T1000 (cell line): ENCODE measurements at regions not wholly inside any gene's neighbourhood (a gene's known extent, or its start where the extent isn't known, plus 50 kb on each side); places are given as distances from the start of the nearest gene placed in this dataset.
"Not testable (repeated sequence)": the region's sequence is repeated elsewhere in the genome, so short reads cannot be mapped to it uniquely, and the experiment has no call there.

Source experiments
- DNase-seq: peaks from one replicate; lab custom pipeline; 2025; ENCODE audit warnings: mixed read lengths; lab: John Stamatoyannopoulos, UW

GRCh38 chr2:12543076-12543977 lies 173.4 kb upstream of the TRIB2 start:
- no peak for DNase-seq

- DNase-seq, result no peak
Measured at GRCh38 chr2:12543978-12544558, 172.7 kb upstream of the TRIB2 start.

DNA sequence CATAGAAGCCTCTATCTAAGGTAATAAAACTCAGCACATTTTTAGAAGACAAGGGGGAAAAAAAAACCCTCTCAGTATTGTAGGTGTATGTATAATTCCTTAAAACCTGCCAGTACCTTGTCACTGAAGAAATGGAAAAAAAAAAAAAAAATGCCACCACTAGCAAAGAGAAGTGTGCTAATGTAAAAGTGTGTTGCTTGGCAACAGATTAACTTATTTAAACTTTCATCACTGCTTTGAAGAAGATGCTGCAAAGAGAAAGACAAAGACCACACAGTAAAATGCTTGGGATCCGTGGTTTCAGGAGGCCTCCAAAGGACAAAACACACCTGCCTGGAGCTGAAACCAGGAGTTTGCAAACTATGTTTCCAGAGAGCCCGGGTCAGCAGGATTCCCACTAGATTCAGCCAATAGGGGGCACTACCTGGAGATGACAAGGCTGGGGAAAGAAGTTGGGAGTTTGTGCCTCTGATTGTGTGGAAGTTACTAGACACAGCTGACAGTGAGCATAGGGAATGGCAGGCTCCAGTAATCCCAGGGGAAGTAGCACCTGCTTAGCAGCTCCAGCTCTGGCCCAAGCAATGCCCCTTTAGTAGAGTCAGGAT lies 169.1 kb upstream of the TRIB2 start:
- no peak for DNase-seq

GRCh38 chr2:12548906-12549305 lies 167.8 kb upstream of the TRIB2 start:
- DNase-seq, result no peak

DNA sequence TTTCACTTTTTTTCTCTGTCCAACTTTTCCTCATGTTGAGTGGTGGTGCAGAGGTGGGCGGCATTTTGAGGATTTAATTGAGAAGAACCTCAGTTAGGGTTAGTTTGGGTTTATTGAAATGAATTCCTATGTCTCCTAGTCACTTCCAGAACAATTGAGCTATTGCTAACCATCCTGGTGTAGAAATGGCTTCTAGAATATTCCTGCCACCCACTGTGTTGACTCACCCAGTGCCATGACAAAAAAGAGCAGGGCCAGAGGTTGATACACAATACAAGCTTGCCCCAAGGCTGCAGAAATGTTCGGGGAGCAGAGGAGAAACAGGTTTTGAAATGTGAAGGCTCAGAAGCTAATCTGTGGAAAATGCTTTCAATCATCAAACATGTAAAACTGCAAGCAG lies 167.1 kb upstream of the TRIB2 start:
- no peak for DNase-seq

- no peak for DNase-seq
Measured at GRCh38 chr2:12552092-12552491, 164.6 kb upstream of the TRIB2 start.

DNA sequence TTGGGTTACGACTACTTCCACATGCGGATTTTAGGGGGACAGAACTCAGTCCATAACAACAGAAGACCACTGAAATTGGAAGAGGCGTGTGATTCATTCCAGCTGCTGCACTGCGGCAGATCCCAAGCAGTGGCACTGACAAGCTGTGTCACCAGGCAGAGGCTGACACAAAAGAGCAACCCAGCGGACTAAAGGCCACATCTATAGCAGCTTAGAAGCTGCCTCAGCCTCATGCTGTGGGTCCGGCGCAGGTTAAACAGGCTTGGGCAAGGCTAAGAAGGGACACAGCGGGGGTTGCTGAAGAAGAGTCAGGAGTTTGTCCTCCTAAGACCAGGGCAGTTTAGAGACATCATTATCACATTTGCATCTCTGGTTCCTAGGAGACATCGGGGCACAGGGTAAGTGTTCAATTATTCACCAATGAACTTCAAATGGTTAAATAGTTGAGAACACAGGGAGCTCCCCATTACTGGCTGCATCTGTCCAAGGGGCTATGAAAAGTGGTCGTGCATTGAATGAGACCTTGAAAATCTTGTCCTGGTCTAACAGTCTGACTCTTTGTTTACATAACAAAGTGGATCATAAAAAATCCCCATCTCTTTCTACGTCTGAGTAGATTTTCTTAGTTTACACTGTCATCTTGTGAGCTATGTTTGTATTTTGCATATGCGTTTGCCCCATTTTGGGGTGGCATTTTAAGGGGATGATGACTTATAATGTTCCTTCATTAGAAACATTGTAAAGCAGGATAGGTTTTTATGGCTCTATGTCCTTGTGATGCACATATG lies 162.3 kb upstream of the TRIB2 start:
- no peak for DNase-seq

DNA sequence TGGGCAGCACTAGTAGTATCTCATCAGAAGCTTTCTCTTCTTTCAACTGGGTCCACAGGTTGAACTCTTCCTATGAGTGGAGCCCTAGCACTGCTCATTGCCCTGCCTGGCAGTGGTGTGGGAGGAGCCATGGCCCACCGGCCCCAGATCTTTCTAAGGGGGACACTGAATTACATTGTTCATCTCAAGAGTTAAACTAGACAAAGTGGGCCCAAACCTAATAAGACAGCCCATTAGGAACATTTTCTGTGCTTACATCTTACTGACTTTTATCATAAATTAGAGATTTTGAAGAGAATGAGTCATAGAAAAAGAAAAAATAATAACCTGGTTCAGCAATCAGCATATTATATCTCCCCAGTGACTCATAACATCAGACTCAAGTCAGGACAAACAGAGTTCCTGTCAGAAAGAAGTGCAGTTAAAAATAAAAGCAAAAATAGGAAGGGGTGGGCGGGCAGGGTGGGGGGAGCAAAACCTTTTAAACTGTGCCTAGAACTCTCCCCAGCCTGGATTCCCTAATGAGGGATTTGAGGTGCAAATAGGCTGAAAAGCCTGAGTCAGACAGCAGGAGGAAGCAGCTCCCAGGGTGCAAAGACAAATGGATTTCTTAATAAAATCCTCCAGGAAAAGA lies 161.6 kb upstream of the TRIB2 start:
- DNase-seq, result no peak

DNA sequence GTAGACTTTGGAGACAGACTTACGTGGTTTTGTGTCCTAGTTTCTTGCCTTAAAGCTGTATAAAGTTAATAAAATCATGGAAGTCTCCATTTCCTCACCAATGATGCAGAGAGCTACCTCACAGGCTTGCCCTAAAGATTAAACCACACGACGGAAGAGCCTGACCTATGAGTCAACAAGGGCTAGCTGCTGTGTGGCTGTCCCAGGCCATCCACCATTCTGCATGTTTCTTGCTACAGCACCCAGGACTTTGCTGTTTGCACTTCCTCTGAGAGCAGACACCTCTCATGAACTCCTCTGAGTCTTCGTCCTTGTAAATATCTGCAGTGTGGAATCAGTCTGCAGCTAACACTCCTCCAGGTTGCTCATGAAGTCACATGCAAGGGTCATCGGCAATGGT lies 160.0 kb upstream of the TRIB2 start:
- no peak for DNase-seq

- DNase-seq, result no peak
Measured at GRCh38 chr2:12557688-12558087, 159.0 kb upstream of the TRIB2 start.

GRCh38 chr2:12558519-12558918 lies 158.2 kb upstream of the TRIB2 start:
- DNase-seq, result no peak

- DNase-seq, result no peak
Measured at GRCh38 chr2:12560618-12561017, 156.1 kb upstream of the TRIB2 start.

GRCh38 chr2:12567411-12567810 lies 149.3 kb upstream of the TRIB2 start:
- no peak for DNase-seq

DNA sequence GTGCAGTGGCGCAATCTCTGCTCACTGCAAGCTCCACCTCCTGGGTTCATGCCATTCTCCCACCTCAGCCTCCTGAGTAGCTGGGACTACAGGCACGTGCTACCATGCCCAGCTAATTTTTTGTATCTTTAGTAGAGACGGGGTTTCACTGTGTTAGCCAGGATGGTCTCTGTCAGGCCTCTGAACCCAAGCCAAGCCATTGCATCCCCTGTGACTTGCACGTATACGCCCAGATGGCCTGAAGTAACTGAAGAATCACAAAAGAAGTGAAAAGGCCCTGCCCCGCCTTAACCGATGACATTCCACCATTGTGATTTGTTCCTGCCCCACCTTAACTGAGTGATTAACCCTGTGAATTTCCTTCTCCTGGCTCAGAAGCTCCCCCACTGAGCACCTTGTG lies 147.2 kb upstream of the TRIB2 start:
- not testable (repeated sequence) for DNase-seq

GRCh38 chr2:12569929-12570328 lies 146.8 kb upstream of the TRIB2 start:
- DNase-seq, result not testable (repeated sequence)

GRCh38 chr2:12577091-12577490 lies 139.6 kb upstream of the TRIB2 start:
- no peak for DNase-seq

- DNase-seq, result no peak
Measured at GRCh38 chr2:12577567-12578253, 139.0 kb upstream of the TRIB2 start.

- no peak for DNase-seq
Measured at GRCh38 chr2:12579018-12579417, 137.7 kb upstream of the TRIB2 start.

- DNase-seq, result no peak
Measured at GRCh38 chr2:12584338-12584737, 132.4 kb upstream of the TRIB2 start.

DNA sequence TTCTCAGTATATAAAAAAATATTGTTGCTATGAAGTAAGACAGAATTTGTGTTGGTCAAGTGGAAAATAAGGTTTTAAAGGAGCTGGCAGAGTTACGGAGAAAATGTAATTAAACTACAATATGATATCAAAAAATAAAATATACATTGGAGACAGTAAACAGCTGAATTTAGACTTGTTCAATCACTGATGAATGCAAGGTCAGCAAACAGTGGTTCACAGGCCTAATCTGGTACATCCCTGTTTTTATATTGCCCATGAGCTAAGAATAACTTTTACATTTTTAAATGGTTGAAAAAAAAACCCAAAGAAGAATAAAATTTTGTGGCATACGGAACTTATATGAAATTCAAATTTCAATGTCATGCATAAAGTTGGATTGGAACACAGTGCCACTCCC lies 131.0 kb upstream of the TRIB2 start:
- no peak for DNase-seq

GRCh38 chr2:12587228-12587627 lies 129.5 kb upstream of the TRIB2 start:
- DNase-seq, result no peak
